HEK293 (cell line): ENCODE measurements at regions not wholly inside any gene's neighbourhood (a gene's known extent, or its start where the extent isn't known, plus 50 kb on each side); places are given as distances from the start of the nearest gene placed in this dataset.

ENCODE experiments used
- AEBP2 ChIP-seq: fragments of 450-650 bp; formaldehyde crosslinking; IDR thresholded peaks from 2 replicates; pipeline ENCODE4 v1.5.1; 2016; ENCODE audit warnings: missing biosample characterization, missing genetic modification characterization, borderline replicate concordance
- CTCF ChIP-seq: fragments of 450-650 bp; formaldehyde crosslinking; IDR thresholded peaks from 2 replicates; pipeline ENCODE4 v1.5.1; 2016; ENCODE audit warnings: missing biosample characterization, missing genetic modification characterization
- TCF7L2 ChIP-seq: IDR thresholded peaks from 2 replicates; pipeline ENCODE4 v1.6.1; 2011; ENCODE audit warnings: low read depth, mild to moderate bottlenecking, inconsistent platforms, low read length, moderate library complexity, borderline replicate concordance
- ZBTB49 ChIP-seq: fragments of 450-650 bp; formaldehyde crosslinking; IDR thresholded peaks from 2 replicates; pipeline ENCODE4 v1.5.1; 2016; ENCODE audit warnings: missing biosample characterization, missing genetic modification characterization, low read depth
- ZNF214 ChIP-seq: fragments of 450-650 bp; formaldehyde crosslinking; IDR thresholded peaks from 2 replicates; pipeline ENCODE4 v1.5.1; 2017; ENCODE audit warnings: missing biosample characterization, mild to moderate bottlenecking, missing genetic modification characterization, borderline replicate concordance
- ZNF560 ChIP-seq: fragments of 450-650 bp; formaldehyde crosslinking; IDR thresholded peaks from 2 replicates; pipeline ENCODE4 v1.5.1; 2017; ENCODE audit warnings: missing biosample characterization, missing genetic modification characterization, borderline replicate concordance
- ZNF747 ChIP-seq: fragments of 450-650 bp; formaldehyde crosslinking; IDR thresholded peaks from 2 replicates; pipeline ENCODE4 v1.5.1; 2016; ENCODE audit warnings: missing biosample characterization, missing genetic modification characterization
- ZSCAN23 ChIP-seq: fragments of 450-650 bp; formaldehyde crosslinking; IDR thresholded peaks from 2 replicates; pipeline ENCODE4 v1.5.1; 2016; ENCODE audit warnings: missing biosample characterization, missing genetic modification characterization

GRCh38 chr2:6480514-6480913 is 385.2 kb downstream of the CMPK2 start:
- TF ChIP-seq ZNF747 (tag by site-specific recombination): no peak
- no peak for TF ChIP-seq ZSCAN23
- no peak for TF ChIP-seq ZBTB49 (tag by site-specific recombination)
- TF ChIP-seq ZNF214 (tag by site-specific recombination): no peak
- TF ChIP-seq ZNF560: no peak
- no peak for TF ChIP-seq AEBP2 (tag by site-specific recombination)
- TF ChIP-seq TCF7L2: no peak
- no peak for TF ChIP-seq CTCF (tag by site-specific recombination)
